Endodermal cell (in vitro differentiated cells): ENCODE measurements at regions not wholly inside any gene's neighbourhood (a gene's known extent, or its start where the extent isn't known, plus 50 kb on each side); places are given as distances from the start of the nearest gene placed in this dataset.

Experiments
- DNase-seq: peaks from one replicate; pipeline ENCODE4 v3.0.0-alpha.2; 2017
- H3K27ac ChIP-seq: 2 replicates; pipeline ENCODE4 v1.5.1; 2013; ENCODE audit warnings: mild to moderate bottlenecking, low read depth, low read length, moderate library complexity
- H3K27me3 ChIP-seq: 2 replicates; pipeline ENCODE4 v1.6.1; 2013; ENCODE audit warnings: mild to moderate bottlenecking, low read length, moderate library complexity; ENCODE audit not compliant: insufficient read depth, control insufficient read depth, poor library complexity, severe bottlenecking
- H3K36me3 ChIP-seq: 2 replicates; pipeline ENCODE4 v1.7.0; 2013; ENCODE audit warnings: mild to moderate bottlenecking, low read length, moderate library complexity; ENCODE audit not compliant: control insufficient read depth, insufficient read depth
- H3K4me1 ChIP-seq: one replicate; pipeline ENCODE4 v1.7.0; 2013; ENCODE audit warnings: low read length; ENCODE audit not compliant: control insufficient read depth, insufficient read depth
- H3K4me3 ChIP-seq: 2 replicates; pipeline ENCODE4 v1.5.1; 2013; ENCODE audit warnings: mild to moderate bottlenecking, low read length, moderate library complexity
- H3K9ac ChIP-seq: 2 replicates; pipeline ENCODE4 v1.6.1; 2013; ENCODE audit warnings: mild to moderate bottlenecking, low read length, moderate library complexity; ENCODE audit not compliant: poor library complexity, severe bottlenecking; ENCODE audit errors: extremely low read depth
- H3K9me3 ChIP-seq: 2 replicates; pipeline ENCODE4 v1.6.1; 2013; ENCODE audit warnings: mild to moderate bottlenecking, low read length, moderate library complexity; ENCODE audit not compliant: control insufficient read depth
- H3K27ac Mint-ChIP-seq: 2 replicates; pipeline ENCODE4 v1.8.0; 2020; ENCODE audit warnings: mixed read lengths
- H3K27me3 Mint-ChIP-seq: 2 replicates; pipeline ENCODE4 v1.8.0; 2021; ENCODE audit warnings: mild to moderate bottlenecking, mixed read lengths; ENCODE audit not compliant: insufficient read depth
- H3K36me3 Mint-ChIP-seq: 2 replicates; pipeline ENCODE4 v1.8.0; 2020; ENCODE audit warnings: low read depth, mixed read lengths
- H3K4me1 Mint-ChIP-seq: 2 replicates; pipeline ENCODE4 v1.8.0; 2020; ENCODE audit warnings: mixed read lengths
- H3K4me3 Mint-ChIP-seq: 2 replicates; pipeline ENCODE4 v1.8.0; 2020; ENCODE audit warnings: mild to moderate bottlenecking, moderate library complexity, mixed read lengths
- H3K9me3 Mint-ChIP-seq: 2 replicates; pipeline ENCODE4 v1.8.0; 2020; ENCODE audit warnings: mild to moderate bottlenecking, mixed read lengths
- WGBS, 2 experiments: methylation state at CpG; one replicate each; pipeline versions ENCODE4 v1.1.5 to v1.1.7; 2013; ENCODE audit warnings: missing lambda C conversion rate in 2 of 2, mixed read lengths in 1 of 2; ENCODE audit not compliant: insufficient coverage in 1 of 2, insufficient read length in 1 of 2; 5-methylcytosine and 5-hydroxymethylcytosine counted together
- TF ChIP-seq, protein P1 (sequence below): fragments of 200-600 bp; sonication (generic); conservative IDR thresholded peaks from 2 replicates; pipeline ENCODE4 v1.5.0; 2021; ENCODE audit warnings: antibody characterized with exemption, mild to moderate bottlenecking

DNA sequence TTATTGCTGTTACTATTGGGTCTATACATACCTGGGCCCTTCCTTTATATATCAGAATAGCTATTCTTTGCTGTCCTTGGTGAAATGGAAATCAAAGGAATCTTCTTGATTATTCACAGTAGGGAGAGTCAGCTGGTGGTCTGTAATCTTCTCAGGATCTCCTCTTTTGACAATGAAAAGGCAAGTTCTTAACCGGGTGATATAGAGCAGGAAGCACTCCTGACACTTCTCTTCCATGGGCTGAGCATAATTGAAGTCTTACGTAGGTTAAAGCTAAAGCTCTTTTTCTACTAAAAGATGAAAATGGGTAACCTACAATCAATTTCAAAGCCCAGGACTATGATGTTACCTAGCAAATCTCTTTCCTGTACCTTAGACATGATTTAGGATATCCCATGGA lies 274.9 kb upstream of the LCORL start:
- H3K36me3 ChIP-seq: no peaks in the 10 kb centered on the region
- Mint-ChIP-seq H3K4me1 (peaks cover 22% of the 10 kb centered on the region), H3K9me3 (no peaks in the 10 kb centered on the region), H3K4me3 (no peak overlapping the region), H3K36me3 (no peaks in the 10 kb centered on the region), H3K27ac (no peak overlapping the region), H3K27me3 (peaks cover 2% of the 10 kb centered on the region)
- H3K9ac ChIP-seq: no peak overlapping the region
- no peak overlapping the region for H3K27ac ChIP-seq
- TF ChIP-seq, protein P1, sequence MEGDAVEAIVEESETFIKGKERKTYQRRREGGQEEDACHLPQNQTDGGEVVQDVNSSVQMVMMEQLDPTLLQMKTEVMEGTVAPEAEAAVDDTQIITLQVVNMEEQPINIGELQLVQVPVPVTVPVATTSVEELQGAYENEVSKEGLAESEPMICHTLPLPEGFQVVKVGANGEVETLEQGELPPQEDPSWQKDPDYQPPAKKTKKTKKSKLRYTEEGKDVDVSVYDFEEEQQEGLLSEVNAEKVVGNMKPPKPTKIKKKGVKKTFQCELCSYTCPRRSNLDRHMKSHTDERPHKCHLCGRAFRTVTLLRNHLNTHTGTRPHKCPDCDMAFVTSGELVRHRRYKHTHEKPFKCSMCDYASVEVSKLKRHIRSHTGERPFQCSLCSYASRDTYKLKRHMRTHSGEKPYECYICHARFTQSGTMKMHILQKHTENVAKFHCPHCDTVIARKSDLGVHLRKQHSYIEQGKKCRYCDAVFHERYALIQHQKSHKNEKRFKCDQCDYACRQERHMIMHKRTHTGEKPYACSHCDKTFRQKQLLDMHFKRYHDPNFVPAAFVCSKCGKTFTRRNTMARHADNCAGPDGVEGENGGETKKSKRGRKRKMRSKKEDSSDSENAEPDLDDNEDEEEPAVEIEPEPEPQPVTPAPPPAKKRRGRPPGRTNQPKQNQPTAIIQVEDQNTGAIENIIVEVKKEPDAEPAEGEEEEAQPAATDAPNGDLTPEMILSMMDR: no peak
- no peaks in the 10 kb centered on the region for H3K9me3 ChIP-seq
- H3K27me3 ChIP-seq: no peaks in the 10 kb centered on the region
- H3K4me3 ChIP-seq: peak overlapping the region; percentile 47
- no peak for DNase-seq
- H3K4me1 ChIP-seq: peaks cover 8% of the 10 kb centered on the region
- WGBS, 2 experiments: 28 to 91% methylated on average over 1 to 2 of the region's 2 CpGs

DNA sequence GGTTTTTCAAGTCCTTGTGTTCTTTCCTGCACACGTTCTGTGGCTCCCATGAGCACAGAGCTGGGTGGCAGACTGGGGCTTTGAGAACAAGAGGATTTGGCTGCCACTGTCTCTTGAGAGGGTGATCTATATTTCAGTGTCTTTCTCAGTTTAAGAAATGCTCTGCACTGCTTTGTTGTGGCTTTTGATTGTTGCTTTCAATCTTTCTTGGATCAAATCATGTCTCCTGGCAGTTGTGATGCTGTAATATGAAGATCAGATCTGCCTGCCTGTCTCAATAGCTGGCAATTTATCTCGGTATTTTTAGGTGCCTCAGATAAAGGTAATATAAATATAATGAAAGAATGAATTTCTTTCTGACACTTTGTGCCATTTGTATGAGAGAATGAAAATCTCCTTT lies 273.3 kb upstream of the LCORL start:
- WGBS, 2 experiments: 91 to 100% methylated on average over 1 to 2 of the region's 2 CpGs
- Mint-ChIP-seq H3K27ac (no peak overlapping the region), H3K4me1 (peaks cover 25% of the 10 kb centered on the region)

GRCh38 chr4:18294021-18294420 lies 272.5 kb upstream of the LCORL start:
- 88 to 96% methylated on average over 5 of the region's 6 CpGs for WGBS, 2 experiments
- H3K36me3 Mint-ChIP-seq: no peaks in the 10 kb centered on the region
- no peak overlapping the region for H3K4me3 Mint-ChIP-seq
- H3K4me1 Mint-ChIP-seq: peaks cover 25% of the 10 kb centered on the region
- peaks cover 8% of the 10 kb centered on the region for H3K4me1 ChIP-seq
- H3K27ac Mint-ChIP-seq: no peak overlapping the region
- H3K9me3 Mint-ChIP-seq: no peaks in the 10 kb centered on the region
- H3K27ac ChIP-seq: no peak overlapping the region
- TF ChIP-seq, protein P1: no peak
- H3K9ac ChIP-seq: no peak overlapping the region
- H3K9me3 ChIP-seq: no peaks in the 10 kb centered on the region
- no peaks in the 10 kb centered on the region for H3K27me3 ChIP-seq
- no peak for DNase-seq
- H3K36me3 ChIP-seq: no peaks in the 10 kb centered on the region
- H3K27me3 Mint-ChIP-seq: no peaks in the 10 kb centered on the region
- no peak overlapping the region for H3K4me3 ChIP-seq

More for the DNA sequence above, 273.3 kb upstream of the LCORL start:
- no peaks in the 10 kb centered on the region for H3K36me3 Mint-ChIP-seq
- no peak overlapping the region for H3K4me3 Mint-ChIP-seq
- Histone ChIP-seq H3K4me1 (peaks cover 8% of the 10 kb centered on the region), H3K4me3 (no peak overlapping the region), H3K36me3 (no peaks in the 10 kb centered on the region), H3K27me3 (no peaks in the 10 kb centered on the region), H3K27ac (no peak overlapping the region), H3K9me3 (no peaks in the 10 kb centered on the region), H3K9ac (no peak overlapping the region)
- TF ChIP-seq, protein P1: no peak
- H3K9me3 Mint-ChIP-seq: no peaks in the 10 kb centered on the region
- no peaks in the 10 kb centered on the region for H3K27me3 Mint-ChIP-seq
- DNase-seq: no peak
